HPDE6-E6E7 (cell line): ENCODE measurements at regions not wholly inside any gene's neighbourhood (a gene's known extent, or its start where the extent isn't known, plus 50 kb on each side); places are given as distances from the start of the nearest gene placed in this dataset.
"Not testable (repeated sequence)": the region's sequence is repeated elsewhere in the genome, so short reads cannot be mapped to it uniquely, and the experiment has no call there.

Experiments
- DNase-seq: peaks from one replicate; pipeline ENCODE4 v3.0.0; 2011; ENCODE audit warnings: missing footprints; ENCODE audit errors: extremely low spot score

DNA sequence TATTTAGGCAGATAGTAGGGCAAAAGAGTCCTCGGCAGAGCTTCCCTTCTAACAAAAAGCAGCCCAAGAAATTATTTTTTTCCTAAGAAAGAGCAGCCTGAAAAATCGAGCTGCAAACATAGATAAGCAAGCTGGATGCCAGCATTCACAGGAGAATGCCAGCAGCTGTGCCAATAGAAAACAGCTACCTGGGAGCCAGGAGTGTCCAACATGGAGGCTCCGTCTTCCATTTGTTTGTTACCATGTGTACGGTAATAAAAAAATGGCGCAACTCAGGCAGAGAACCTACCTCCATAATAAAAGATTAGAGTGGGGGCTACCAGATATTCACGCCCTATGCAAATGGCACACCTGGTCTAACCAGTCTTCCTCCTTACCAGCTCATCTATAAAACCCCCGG lies 77.6 kb upstream of the IPO5 start:
- no peak for DNase-seq

DNA sequence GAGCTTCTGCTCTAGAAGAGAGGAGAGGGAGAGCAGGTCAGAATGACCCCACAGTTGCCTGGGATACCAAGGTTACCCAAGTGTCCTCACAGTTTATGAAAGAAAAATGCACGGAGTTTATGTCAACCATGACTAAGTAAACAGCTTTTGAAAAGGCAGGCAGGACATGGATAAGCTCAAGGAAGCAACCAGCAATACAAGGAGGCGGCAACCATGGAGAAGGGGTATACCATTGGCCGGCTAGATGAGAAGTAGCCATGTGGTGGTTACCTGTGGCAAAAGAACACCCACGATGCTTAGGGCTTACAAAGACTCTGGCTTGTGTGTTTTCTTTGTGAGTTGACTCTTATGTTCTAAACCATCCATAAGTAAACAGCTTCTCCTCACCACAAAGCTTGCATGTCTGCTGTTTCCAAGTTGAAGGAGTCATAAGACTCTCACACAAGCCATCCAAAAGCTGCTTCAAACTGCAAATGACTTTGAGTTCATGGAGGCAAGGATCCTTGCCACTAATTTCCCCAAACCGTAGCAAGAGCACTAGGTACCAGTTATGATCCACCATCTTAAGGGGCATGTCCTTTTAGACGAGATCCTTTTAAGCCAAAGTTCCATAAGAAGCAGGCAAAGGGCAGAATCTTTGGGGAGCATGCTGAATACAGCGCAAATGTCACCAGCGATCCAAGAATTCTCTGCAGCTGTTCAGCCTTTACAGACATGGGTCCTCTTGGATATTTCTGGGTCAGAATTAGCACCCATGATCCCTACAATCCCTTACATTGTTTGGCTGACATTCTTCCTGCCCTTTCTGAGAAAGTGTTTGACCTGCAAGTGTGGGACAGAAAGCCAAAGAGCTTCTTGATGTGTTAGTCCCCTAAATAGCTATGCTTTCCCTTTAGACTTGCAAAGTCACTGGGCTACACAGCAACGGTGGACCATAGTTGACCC lies 74.8 kb upstream of the IPO5 start:
- no peak for DNase-seq

DNA sequence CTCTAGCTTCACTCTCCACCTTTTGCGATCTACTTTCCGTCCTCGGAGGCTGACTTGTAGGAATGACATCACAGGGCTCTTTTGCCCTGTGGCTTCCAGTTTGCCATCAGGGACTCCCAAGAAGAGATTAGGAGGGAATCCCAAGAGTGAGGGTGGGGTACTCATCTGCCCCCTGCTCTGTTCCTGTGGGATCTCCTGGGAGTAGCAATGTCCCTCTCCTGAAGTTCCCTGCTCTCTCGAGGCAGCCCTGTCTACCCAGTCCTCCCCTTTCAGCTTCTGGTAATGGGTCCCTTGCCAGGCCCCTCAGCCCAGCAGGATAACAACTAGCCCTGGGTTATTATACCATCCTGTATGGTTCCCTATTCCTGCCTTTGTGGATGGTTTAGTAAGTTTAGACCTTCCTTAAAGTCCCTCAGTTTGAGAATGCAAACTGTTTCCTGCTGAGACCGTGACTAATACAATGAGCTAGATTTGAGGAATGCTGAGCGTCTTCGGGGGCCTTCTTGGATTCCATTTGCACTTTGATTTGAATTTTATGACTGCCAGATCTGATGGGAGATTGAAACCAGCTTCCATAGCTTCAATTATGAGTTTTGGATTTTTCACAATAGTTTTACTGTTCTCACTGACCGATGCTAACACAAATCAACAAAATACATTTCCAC lies 73.7 kb upstream of the IPO5 start:
- peak; percentile 49 for DNase-seq

GRCh38 chr13:97880311-97880675 lies 73.2 kb upstream of the IPO5 start:
- no peak for DNase-seq

- no peak for DNase-seq
These were observed 71.9 kb upstream of the IPO5 start for GRCh38 chr13:97881556-97881955.

DNA sequence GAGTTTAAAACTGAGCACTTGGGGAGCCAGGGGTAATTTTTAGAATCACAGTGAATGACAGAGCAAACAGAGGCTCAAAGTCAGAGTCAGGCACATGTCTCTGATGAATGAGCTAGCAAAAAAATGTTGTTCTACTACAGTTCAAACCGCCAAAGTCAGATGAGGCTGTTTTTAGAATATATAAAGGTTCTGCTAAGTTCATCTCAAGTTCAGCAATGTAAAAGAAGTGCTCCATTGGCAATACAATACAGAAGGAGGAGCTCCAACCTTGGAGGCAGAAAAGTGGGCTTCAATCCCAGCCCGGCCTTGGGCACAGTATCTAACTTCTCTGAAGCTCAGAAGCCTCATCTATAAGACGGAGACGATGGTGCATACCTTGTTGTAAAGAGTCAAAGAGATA lies 70.1 kb upstream of the IPO5 start:
- no peak for DNase-seq

GRCh38 chr13:97884707-97885468 lies 68.6 kb upstream of the IPO5 start:
- DNase-seq, result no peak

DNA sequence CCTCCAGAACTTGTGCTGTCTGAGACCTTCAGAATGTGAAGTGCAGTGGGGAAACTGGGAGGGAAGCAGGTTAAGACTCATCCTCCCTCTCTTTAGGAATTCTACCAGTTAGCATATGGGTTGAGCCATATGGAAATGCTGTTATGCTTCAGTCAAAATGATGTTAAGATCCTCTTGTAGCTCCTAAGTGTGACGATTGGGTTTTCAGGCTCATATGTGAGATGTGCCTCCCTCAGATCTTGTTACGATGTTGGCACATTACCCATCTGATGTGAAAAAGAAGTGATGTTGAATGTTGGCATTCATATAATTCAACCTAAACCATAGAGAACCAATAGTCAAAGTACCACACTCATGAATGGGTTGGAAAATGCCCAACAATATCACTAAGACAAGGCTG lies 67.8 kb upstream of the IPO5 start:
- no peak for DNase-seq

- DNase-seq, result no peak
These were observed 63.7 kb upstream of the IPO5 start for GRCh38 chr13:97889803-97890202.

DNA sequence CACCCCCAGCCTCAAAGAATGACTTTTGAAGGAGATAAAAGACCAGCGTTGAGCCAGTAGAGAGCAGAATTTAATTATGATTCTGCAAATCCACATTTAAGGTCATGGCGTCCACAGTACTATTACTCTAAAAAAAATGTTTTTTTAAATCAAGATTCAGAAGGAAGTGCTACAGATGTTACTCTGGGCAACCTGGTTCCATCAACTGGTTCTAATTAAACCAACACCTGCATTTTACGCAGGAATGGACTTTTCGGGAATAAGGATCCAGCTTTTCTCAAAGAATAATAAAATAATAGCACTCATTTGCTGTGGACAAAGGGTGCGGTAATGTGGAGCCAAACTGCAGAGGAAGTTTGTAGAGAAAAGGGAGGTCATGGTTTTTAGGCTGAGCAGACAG lies 62.9 kb upstream of the IPO5 start:
- DNase-seq, result no peak

GRCh38 chr13:97891964-97892363 lies 61.5 kb upstream of the IPO5 start:
- not testable (repeated sequence) for DNase-seq

DNA sequence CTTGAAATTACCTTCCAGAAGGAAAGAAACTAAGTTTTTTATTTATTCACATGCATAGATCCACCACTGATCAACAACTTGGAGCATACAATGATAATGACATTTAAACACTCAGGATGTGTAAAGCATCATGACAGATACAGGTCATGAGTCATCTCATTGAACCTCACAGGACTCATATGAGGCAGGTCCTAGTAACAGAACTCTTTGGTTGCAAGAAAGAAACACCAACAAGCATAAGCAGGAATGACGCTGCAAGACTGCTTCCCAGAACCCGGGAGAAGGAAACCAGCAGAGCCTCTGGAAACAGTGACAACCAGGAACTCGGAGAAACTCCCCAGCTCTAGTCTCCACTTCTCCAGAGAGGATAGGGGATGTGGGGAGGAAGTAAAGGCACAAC lies 60.8 kb upstream of the IPO5 start:
- DNase-seq, result peak; percentile 20

- no peak for DNase-seq
These were observed 58.1 kb upstream of the IPO5 start for GRCh38 chr13:97895383-97895782.

- no peak for DNase-seq
These were observed 57.0 kb upstream of the IPO5 start for GRCh38 chr13:97896446-97896845.

GRCh38 chr13:97901716-97902115 lies 51.8 kb upstream of the IPO5 start:
- DNase-seq, result no peak
